ENCODE measurements at regions not wholly inside any gene's neighbourhood (a gene's known extent, or its start where the extent isn't known, plus 50 kb on each side); places are given as distances from the start of the nearest gene placed in this dataset.
"Not testable (repeated sequence)": the region's sequence is repeated elsewhere in the genome, so short reads cannot be mapped to it uniquely, and the experiment has no call there.

DNA sequence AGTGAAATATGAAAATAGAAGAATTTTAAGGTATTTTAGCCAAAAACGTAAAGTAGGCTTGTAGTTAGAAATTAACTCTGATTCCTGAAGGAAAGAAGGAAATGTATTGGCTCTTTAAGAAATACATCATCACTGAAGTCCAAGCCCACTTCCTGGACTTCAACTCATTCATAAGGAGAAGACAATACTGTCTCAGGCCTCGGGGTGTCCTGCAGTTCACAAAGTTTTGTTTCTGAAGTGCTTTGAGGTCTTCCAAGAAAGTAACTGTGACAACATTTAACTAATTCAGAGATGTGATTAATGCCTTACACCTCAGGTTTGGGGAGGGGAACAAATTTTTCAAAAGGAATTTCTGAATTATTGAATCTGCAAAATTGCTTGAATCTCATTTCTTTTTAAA, 65.8 kb upstream of the STARD13 start:
- Mint-ChIP-seq H3K4me1 (peaks cover 0 to 4% (median 1%) of the 10 kb centered on the region in 4 donors), H3K9me3 (peaks cover 0 to 3% (median 0%) of the 10 kb centered on the region in 8 donors), H3K27ac (no peak overlapping the region), H3K27me3 (peaks cover 26 to 57% of the 10 kb centered on the region in 2 donors), H3K4me3 (no peak overlapping the region), H3K36me3 (no peaks in the 10 kb centered on the region)
- Histone ChIP-seq H3K36me3 (ENCODE audit: insufficient read depth, low read length) (no peaks in the 10 kb centered on the region), H3K4me3 (ENCODE audit: low read length in 2 of 2) (no peak overlapping the region), H3K4me1 (ENCODE audit: insufficient read depth, low read length) (no peaks in the 10 kb centered on the region), H3K9me3 (ENCODE audit: control insufficient read depth in 1 of 2, low read length in 2 of 2) (no peaks in the 10 kb centered on the region), H3K27me3 (ENCODE audit: insufficient read depth, low read length) (peaks cover 8% of the 10 kb centered on the region), H3K27ac (ENCODE audit: low read depth, low read length) (no peak overlapping the region)
- POLR2A ChIA-PET (ENCODE audit: partially characterized antibody) = no interaction called here
- intact Hi-C loops (cut with micrococcal nuclease) = no loop called here
- CTCF ChIA-PET (ENCODE audit: partially characterized antibody) = no interaction called here
- DNase-seq = no peak

GRCh38 chr13:33352041-33352440, 66.5 kb upstream of the STARD13 start:
- no peak overlapping the region for H3K27ac Mint-ChIP-seq
- CTCF ChIA-PET (ENCODE audit: partially characterized antibody) = no interaction called here

DNA sequence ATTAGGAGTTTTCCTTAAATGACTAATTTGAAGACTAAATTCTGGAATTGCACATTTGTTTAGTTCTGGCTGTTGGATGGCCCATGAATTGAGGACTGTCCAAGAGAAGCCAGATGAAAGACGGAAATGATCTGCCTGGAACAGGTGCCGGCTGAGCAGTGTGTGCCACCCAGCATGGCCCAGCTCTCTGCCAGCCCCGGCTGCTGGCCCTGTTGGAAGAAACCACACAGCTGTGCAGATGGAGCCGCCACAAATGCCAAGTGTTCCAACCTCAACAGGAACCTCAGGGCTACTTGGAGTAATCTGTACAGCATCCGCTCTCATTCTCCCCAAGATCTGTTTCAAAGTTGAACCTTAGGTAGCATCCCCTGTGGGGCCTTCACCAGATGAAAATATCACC, 67.0 kb upstream of the STARD13 start:
- peaks cover 29 to 65% of the 10 kb centered on the region in 2 donors for H3K27me3 Mint-ChIP-seq

More at GRCh38 chr13:33352041-33352440, 66.5 kb upstream of the STARD13 start:
- Histone ChIP-seq H3K27me3 (ENCODE audit: insufficient read depth, low read length) (peaks cover 8% of the 10 kb centered on the region), H3K9me3 (ENCODE audit: control insufficient read depth in 1 of 2, low read length in 2 of 2) (no peaks in the 10 kb centered on the region), H3K4me1 (ENCODE audit: insufficient read depth, low read length) (no peaks in the 10 kb centered on the region), H3K36me3 (ENCODE audit: insufficient read depth, low read length) (no peaks in the 10 kb centered on the region), H3K4me3 (ENCODE audit: low read length in 2 of 2) (no peak overlapping the region), H3K27ac (ENCODE audit: low read depth, low read length) (no peak overlapping the region)
- Mint-ChIP-seq H3K9me3 (peaks cover 0 to 3% (median 0%) of the 10 kb centered on the region in 8 donors), H3K4me3 (no peak overlapping the region), H3K27me3 (peaks cover 25 to 61% of the 10 kb centered on the region in 2 donors), H3K4me1 (peaks cover 0 to 4% (median 1%) of the 10 kb centered on the region in 4 donors), H3K36me3 (no peaks in the 10 kb centered on the region)
- POLR2A ChIA-PET (ENCODE audit: partially characterized antibody) = no interaction called here
- intact Hi-C loops (cut with micrococcal nuclease) = no loop called here
- DNase-seq = no peak

GRCh38 chr13:33353210-33353609, 67.7 kb upstream of the STARD13 start:
- Histone ChIP-seq H3K36me3 (ENCODE audit: insufficient read depth, low read length) (no peaks in the 10 kb centered on the region), H3K4me1 (ENCODE audit: insufficient read depth, low read length) (no peaks in the 10 kb centered on the region), H3K27me3 (ENCODE audit: insufficient read depth, low read length) (peaks cover 8% of the 10 kb centered on the region), H3K27ac (ENCODE audit: low read depth, low read length) (no peak overlapping the region), H3K4me3 (ENCODE audit: low read length in 2 of 2) (no peak overlapping the region), H3K9me3 (ENCODE audit: control insufficient read depth in 1 of 2, low read length in 2 of 2) (no peaks in the 10 kb centered on the region)
- Mint-ChIP-seq H3K36me3 (no peaks in the 10 kb centered on the region), H3K9me3 (peaks cover 0 to 3% (median 0%) of the 10 kb centered on the region in 8 donors), H3K4me3 (no peak overlapping the region), H3K27me3 (peaks cover 29 to 64% of the 10 kb centered on the region in 2 donors), H3K4me1 (peaks cover 0 to 4% (median 1%) of the 10 kb centered on the region in 4 donors), H3K27ac (no peak overlapping the region)
- POLR2A ChIA-PET (ENCODE audit: partially characterized antibody) = no interaction called here
- DNase-seq = no peak
- CTCF ChIA-PET (ENCODE audit: partially characterized antibody) = no interaction called here
- intact Hi-C loops (cut with micrococcal nuclease) = no loop called here

More for the DNA sequence above, 67.0 kb upstream of the STARD13 start:
- Mint-ChIP-seq H3K27ac (no peak overlapping the region), H3K9me3 (peaks cover 0 to 3% (median 0%) of the 10 kb centered on the region in 8 donors), H3K4me1 (peaks cover 0 to 4% (median 1%) of the 10 kb centered on the region in 4 donors), H3K4me3 (no peak overlapping the region), H3K36me3 (no peaks in the 10 kb centered on the region)
- Histone ChIP-seq H3K4me3 (ENCODE audit: low read length in 2 of 2) (no peak overlapping the region), H3K36me3 (ENCODE audit: insufficient read depth, low read length) (no peaks in the 10 kb centered on the region), H3K4me1 (ENCODE audit: insufficient read depth, low read length) (no peaks in the 10 kb centered on the region), H3K9me3 (ENCODE audit: control insufficient read depth in 1 of 2, low read length in 2 of 2) (no peaks in the 10 kb centered on the region), H3K27ac (ENCODE audit: low read depth, low read length) (no peak overlapping the region), H3K27me3 (ENCODE audit: insufficient read depth, low read length) (peaks cover 8% of the 10 kb centered on the region)
- intact Hi-C loops (cut with micrococcal nuclease) = no loop called here
- no peak for DNase-seq
- POLR2A ChIA-PET (ENCODE audit: partially characterized antibody) = no interaction called here
- CTCF ChIA-PET (ENCODE audit: partially characterized antibody) = no interaction called here

GRCh38 chr13:33353646-33354045, 68.1 kb upstream of the STARD13 start:
- POLR2A ChIA-PET (ENCODE audit: partially characterized antibody) = no interaction called here
- Mint-ChIP-seq H3K36me3 (no peaks in the 10 kb centered on the region), H3K4me3 (no peak overlapping the region), H3K4me1 (peaks cover 0 to 4% (median 1%) of the 10 kb centered on the region in 4 donors), H3K27me3 (peaks cover 25 to 62% of the 10 kb centered on the region in 2 donors), H3K9me3 (no peaks in the 10 kb centered on the region), H3K27ac (peak overlapping the region in 1 of 7 donors; percentile 20)
- CTCF ChIA-PET (ENCODE audit: partially characterized antibody) = no interaction called here
- no peak for DNase-seq
- intact Hi-C loops (cut with micrococcal nuclease) = no loop called here
- H3K27ac ChIP-seq (ENCODE audit: low read depth, low read length) = no peak overlapping the region
- H3K4me3 ChIP-seq (ENCODE audit: low read length in 2 of 2) = no peak overlapping the region
- H3K27me3 ChIP-seq (ENCODE audit: insufficient read depth, low read length) = peaks cover 4% of the 10 kb centered on the region
- H3K9me3 ChIP-seq (ENCODE audit: control insufficient read depth in 1 of 2, low read length in 2 of 2) = no peaks in the 10 kb centered on the region
- no peaks in the 10 kb centered on the region for H3K4me1 ChIP-seq (ENCODE audit: insufficient read depth, low read length)
- no peaks in the 10 kb centered on the region for H3K36me3 ChIP-seq (ENCODE audit: insufficient read depth, low read length)

DNA sequence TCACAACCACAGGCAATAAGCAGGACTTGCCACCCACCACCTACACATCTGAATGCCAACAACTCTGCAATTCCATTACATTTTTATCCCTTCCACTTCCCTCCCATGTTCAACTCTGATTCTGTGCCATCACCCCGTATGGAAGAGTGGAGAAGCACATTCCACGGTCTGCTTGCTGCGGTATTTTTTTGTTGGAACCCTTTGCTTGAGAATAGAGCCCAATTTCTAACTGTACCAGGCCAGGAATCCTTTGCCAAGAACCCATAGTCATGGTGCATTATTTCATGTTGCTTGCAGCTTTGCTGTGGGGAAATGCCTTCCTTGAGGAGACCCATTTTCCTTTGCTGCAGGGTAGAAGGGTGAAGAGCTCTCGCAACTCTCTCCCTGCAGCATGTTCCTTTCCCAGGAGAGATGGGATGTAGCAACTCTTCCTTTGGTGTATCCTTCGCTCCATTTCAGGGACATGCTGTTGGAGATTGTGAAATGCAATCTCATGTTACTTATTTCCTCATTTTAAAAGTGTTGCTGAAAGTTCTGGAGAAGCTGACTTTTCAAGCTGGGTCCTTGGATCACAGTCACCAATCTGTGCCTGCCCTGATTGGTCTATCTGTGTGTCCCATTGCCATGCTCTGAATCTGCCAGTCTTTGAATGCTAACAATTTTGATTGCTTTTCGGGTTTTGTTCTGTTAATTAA, 69.8 kb upstream of the STARD13 start:
- H3K36me3 Mint-ChIP-seq = no peaks in the 10 kb centered on the region
- Histone ChIP-seq H3K9me3 (ENCODE audit: control insufficient read depth in 1 of 2, low read length in 2 of 2) (no peaks in the 10 kb centered on the region), H3K4me3 (ENCODE audit: low read length in 2 of 2) (no peak overlapping the region), H3K27me3 (ENCODE audit: insufficient read depth, low read length) (no peaks in the 10 kb centered on the region), H3K27ac (ENCODE audit: low read depth, low read length) (no peak overlapping the region), H3K36me3 (ENCODE audit: insufficient read depth, low read length) (no peaks in the 10 kb centered on the region), H3K4me1 (ENCODE audit: insufficient read depth, low read length) (no peaks in the 10 kb centered on the region)
- peaks cover 0 to 2% (median 0%) of the 10 kb centered on the region in 8 donors for H3K9me3 Mint-ChIP-seq
- H3K27me3 Mint-ChIP-seq = peaks cover 25 to 58% of the 10 kb centered on the region in 2 donors
- ChIA-PET CTCF (ENCODE audit: partially characterized antibody) (no interaction called here), POLR2A (ENCODE audit: partially characterized antibody) (no interaction called here)
- intact Hi-C loops (cut with micrococcal nuclease) = no loop called here
- no peak overlapping the region for H3K4me3 Mint-ChIP-seq
- H3K27ac Mint-ChIP-seq = no peak overlapping the region
- H3K4me1 Mint-ChIP-seq = peaks cover 0 to 4% (median 1%) of the 10 kb centered on the region in 4 donors
- no peak for DNase-seq

DNA sequence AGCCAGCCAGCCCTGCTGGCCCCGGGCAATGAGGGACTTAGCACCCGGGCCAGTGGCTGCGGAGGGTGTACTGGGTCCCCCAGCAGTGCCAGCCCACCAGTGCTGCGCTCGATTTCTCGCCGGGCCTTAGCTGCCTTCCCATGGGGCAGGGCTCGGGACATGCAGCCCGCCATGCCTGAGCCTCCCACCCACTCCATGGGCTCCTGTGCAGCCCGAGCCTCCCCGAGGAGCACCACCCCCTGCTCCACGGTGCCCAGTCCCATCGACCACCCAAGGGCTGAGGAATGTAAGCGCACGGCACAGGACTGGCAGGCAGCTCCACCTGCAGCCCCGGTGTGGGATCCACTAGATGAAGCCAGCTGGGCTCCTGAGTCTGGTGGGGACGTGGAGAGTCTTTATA, 72.5 kb upstream of the STARD13 start:
- H3K27ac ChIP-seq (ENCODE audit: low read depth, low read length); H3K36me3 ChIP-seq (ENCODE audit: insufficient read depth, low read length); intact Hi-C loops (cut with micrococcal nuclease); H3K4me3 Mint-ChIP-seq; DNase-seq; H3K4me1 ChIP-seq (ENCODE audit: insufficient read depth, low read length); CTCF ChIA-PET (ENCODE audit: partially characterized antibody); H3K27me3 ChIP-seq (ENCODE audit: insufficient read depth, low read length); H3K9me3 Mint-ChIP-seq; H3K4me3 ChIP-seq (ENCODE audit: low read length in 2 of 2); H3K36me3 Mint-ChIP-seq; H3K9me3 ChIP-seq (ENCODE audit: control insufficient read depth in 1 of 2, low read length in 2 of 2); H3K27ac Mint-ChIP-seq; H3K4me1 Mint-ChIP-seq; POLR2A ChIA-PET (ENCODE audit: partially characterized antibody): not testable (repeated sequence)
- H3K27me3 Mint-ChIP-seq = peaks cover 11 to 37% of the 10 kb centered on the region in 2 donors

All from CD4-positive, alpha-beta memory T cell (primary cell).